HEK293 (cell line): ENCODE measurements at regions not wholly inside any gene's neighbourhood (a gene's known extent, or its start where the extent isn't known, plus 50 kb on each side); places are given as distances from the start of the nearest gene placed in this dataset.

Experiments
- CTCF ChIA-PET: fragments of 350-600 bp; formaldehyde crosslinking; extraction: SDS; loops from one replicate; lab custom pipeline; 2021; ENCODE audit warnings: antibody characterized with exemption; lab: Yijun Ruan, JAX
- POLR2A ChIA-PET: fragments of 300-600 bp; formaldehyde crosslinking; extraction: SDS; loops from one replicate; lab custom pipeline; 2020; ENCODE audit warnings: antibody characterized with exemption, inconsistent platforms; lab: Yijun Ruan, JAX
- H3K27ac ChIP-seq: fragments of 200-500 bp; sonication (Bioruptor generic); 2 replicates; pipeline ENCODE4 v1.5.1; 2014; ENCODE audit warnings: low read depth, low read length, control low read depth, inconsistent platforms; ENCODE audit errors: extremely low read depth
- H3K36me3 ChIP-seq, 2 experiments: fragments of 200-500 bp in 1 of 2; sonication (Bioruptor generic) in 1 of 2; 1 replicate in 1 of 2; 2 replicates in 1 of 2; pipeline ENCODE4 v1.5.1; 2014 to 2017; ENCODE audit warnings: inconsistent platforms in 2 of 2, low read length in 2 of 2; ENCODE audit not compliant: control insufficient read depth in 2 of 2, insufficient read depth in 1 of 2
- H3K4me1 ChIP-seq: fragments of 200-500 bp; sonication (Bioruptor generic); 2 replicates; pipeline ENCODE4 v1.5.1; 2014; ENCODE audit warnings: mild to moderate bottlenecking, low read length, inconsistent platforms; ENCODE audit not compliant: control insufficient read depth, insufficient read depth
- H3K4me3 ChIP-seq: 2 replicates; pipeline ENCODE4 v1.5.1; 2011; ENCODE audit warnings: low read depth, mild to moderate bottlenecking, control low read depth, low read length, moderate library complexity
- H3K9me3 ChIP-seq: fragments of 200-500 bp; sonication (Bioruptor generic); 2 replicates; pipeline ENCODE4 v1.5.1; 2014; ENCODE audit warnings: low read depth, low read length, inconsistent platforms; ENCODE audit not compliant: control insufficient read depth, insufficient read depth
- BCL11B ChIP-seq: fragments of 450-650 bp; formaldehyde crosslinking; IDR thresholded peaks from 2 replicates; pipeline ENCODE4 v1.5.1; 2016; ENCODE audit warnings: low read depth, missing biosample characterization, missing genetic modification characterization
- KLF8 ChIP-seq: fragments of 450-650 bp; formaldehyde crosslinking; IDR thresholded peaks from 2 replicates; pipeline ENCODE4 v1.5.1; 2016; ENCODE audit warnings: missing biosample characterization, missing genetic modification characterization
- OSR2 ChIP-seq: fragments of 450-650 bp; formaldehyde crosslinking; IDR thresholded peaks from 2 replicates; pipeline ENCODE4 v1.5.1; 2016; ENCODE audit warnings: missing biosample characterization, missing genetic modification characterization
- SCRT1 ChIP-seq: fragments of 450-650 bp; formaldehyde crosslinking; IDR thresholded peaks from 2 replicates; pipeline ENCODE4 v1.5.1; 2016; ENCODE audit warnings: missing biosample characterization, missing genetic modification characterization, borderline replicate concordance
- SP7 ChIP-seq: fragments of 450-650 bp; formaldehyde crosslinking; IDR thresholded peaks from 2 replicates; pipeline ENCODE4 v1.5.1; 2016; ENCODE audit warnings: missing biosample characterization, missing genetic modification characterization
- TSHZ1 ChIP-seq: fragments of 450-650 bp; formaldehyde crosslinking; IDR thresholded peaks from 2 replicates; pipeline ENCODE4 v1.5.1; 2016; ENCODE audit warnings: missing biosample characterization, missing genetic modification characterization, borderline replicate concordance
- ZBTB44 ChIP-seq: fragments of 450-650 bp; IDR thresholded peaks from 2 replicates; pipeline ENCODE4 v1.5.1; 2018; ENCODE audit warnings: missing biosample characterization, mild to moderate bottlenecking, missing genetic modification characterization
- ZBTB48 ChIP-seq: fragments of 450-650 bp; formaldehyde crosslinking; IDR thresholded peaks from 2 replicates; pipeline ENCODE4 v1.5.1; 2016; ENCODE audit warnings: missing biosample characterization, missing genetic modification characterization
- ZEB2 ChIP-seq: fragments of 450-650 bp; formaldehyde crosslinking; IDR thresholded peaks from 2 replicates; pipeline ENCODE4 v1.5.1; 2016; ENCODE audit warnings: missing biosample characterization, missing genetic modification characterization
- ZFP41 ChIP-seq: fragments of 450-650 bp; formaldehyde crosslinking; IDR thresholded peaks from 2 replicates; pipeline ENCODE4 v1.5.1; 2016; ENCODE audit warnings: missing biosample characterization, missing genetic modification characterization, borderline replicate concordance
- ZNF112 ChIP-seq: fragments of 450-650 bp; formaldehyde crosslinking; IDR thresholded peaks from 2 replicates; pipeline ENCODE4 v1.5.0; 2017; ENCODE audit warnings: missing biosample characterization, missing genetic modification characterization
- ZNF223 ChIP-seq: fragments of 450-650 bp; formaldehyde crosslinking; IDR thresholded peaks from 2 replicates; pipeline ENCODE4 v1.5.1; 2016; ENCODE audit warnings: missing biosample characterization, missing genetic modification characterization
- ZNF274 ChIP-seq, 2 experiments: fragments of 200-500 bp in 1 of 2; fragments of 450-650 bp in 1 of 2; sonication (Bioruptor generic) in 1 of 2; formaldehyde crosslinking in 1 of 2; IDR thresholded peaks; 2 replicates each; pipeline versions ENCODE4 v1.5.1 to v1.6.1; 2014 to 2016; ENCODE audit warnings: borderline replicate concordance in 1 of 2, inconsistent platforms in 1 of 2, low read length in 1 of 2, missing biosample characterization in 1 of 2, missing genetic modification characterization in 1 of 2
- ZNF37A ChIP-seq: fragments of 450-650 bp; IDR thresholded peaks from 2 replicates; pipeline ENCODE4 v1.5.1; 2018; ENCODE audit warnings: missing biosample characterization, missing genetic modification characterization
- ZNF391 ChIP-seq: fragments of 450-650 bp; formaldehyde crosslinking; IDR thresholded peaks from 2 replicates; pipeline ENCODE4 v1.5.1; 2016; ENCODE audit warnings: low read depth, missing biosample characterization, missing genetic modification characterization, borderline replicate concordance
- ZNF416 ChIP-seq: fragments of 450-650 bp; formaldehyde crosslinking; IDR thresholded peaks from 2 replicates; pipeline ENCODE4 v1.5.1; 2016; ENCODE audit warnings: missing biosample characterization, missing genetic modification characterization
- ZNF510 ChIP-seq: fragments of 450-650 bp; formaldehyde crosslinking; IDR thresholded peaks from 2 replicates; pipeline ENCODE4 v1.5.1; 2018; ENCODE audit warnings: mild to moderate bottlenecking, missing genetic modification characterization, missing biosample characterization; ENCODE audit not compliant: insufficient replicate concordance
- ZNF514 ChIP-seq: fragments of 450-650 bp; formaldehyde crosslinking; IDR thresholded peaks from 2 replicates; pipeline ENCODE4 v1.5.1; 2016; ENCODE audit warnings: missing biosample characterization, missing genetic modification characterization
- ZNF530 ChIP-seq: fragments of 450-650 bp; formaldehyde crosslinking; IDR thresholded peaks from 2 replicates; pipeline ENCODE4 v1.5.1; 2016; ENCODE audit warnings: low read depth, missing biosample characterization, missing genetic modification characterization
- ZNF610 ChIP-seq: fragments of 450-650 bp; formaldehyde crosslinking; IDR thresholded peaks from 2 replicates; pipeline ENCODE4 v1.5.1; 2016; ENCODE audit warnings: missing biosample characterization, missing genetic modification characterization, borderline replicate concordance
- ZNF704 ChIP-seq: fragments of 450-650 bp; formaldehyde crosslinking; IDR thresholded peaks from 2 replicates; pipeline ENCODE4 v1.5.1; 2016; ENCODE audit warnings: missing biosample characterization, missing genetic modification characterization
- ZNF707 ChIP-seq: fragments of 450-650 bp; formaldehyde crosslinking; IDR thresholded peaks from 2 replicates; pipeline ENCODE4 v1.5.1; 2016; ENCODE audit warnings: missing biosample characterization, missing genetic modification characterization
- ZNF843 ChIP-seq: fragments of 450-650 bp; formaldehyde crosslinking; IDR thresholded peaks from 2 replicates; pipeline ENCODE4 v1.5.1; 2016; ENCODE audit warnings: missing biosample characterization, missing genetic modification characterization
- ZSCAN23 ChIP-seq: fragments of 450-650 bp; formaldehyde crosslinking; IDR thresholded peaks from 2 replicates; pipeline ENCODE4 v1.5.1; 2016; ENCODE audit warnings: missing biosample characterization, missing genetic modification characterization
- ZSCAN5A ChIP-seq: fragments of 450-650 bp; formaldehyde crosslinking; IDR thresholded peaks from 2 replicates; pipeline ENCODE4 v1.5.1; 2016; ENCODE audit warnings: missing biosample characterization, missing genetic modification characterization
- TF ChIP-seq, protein P1 (sequence below): fragments of 450-650 bp; formaldehyde crosslinking; IDR thresholded peaks from 2 replicates; pipeline ENCODE4 v1.5.1; 2016; ENCODE audit warnings: missing biosample characterization, missing genetic modification characterization

GRCh38 chr13:72004784-72005374 is 137.9 kb upstream of the DACH1 start:
- ChIA-PET CTCF (no interaction called here), POLR2A (no interaction called here)
- H3K9me3 ChIP-seq = no peaks in the 10 kb centered on the region
- no peak overlapping the region for H3K4me3 ChIP-seq
- no peaks in the 10 kb centered on the region for H3K4me1 ChIP-seq
- TF ChIP-seq ZNF843 (no peak), ZSCAN23 (tag by site-specific recombination) (no peak), ZNF530 (no peak), ZNF707 (tag by site-specific recombination) (no peak), ZNF510 (tag by site-specific recombination) (no peak), KLF8 (tag by site-specific recombination) (no peak), ZNF37A (tag by site-specific recombination) (no peak), OSR2 (tag by site-specific recombination) (no peak), ZNF416 (tag by site-specific recombination) (no peak), ZNF223 (tag by site-specific recombination) (no peak), ZNF391 (tag by site-specific recombination) (no peak), BCL11B (tag by site-specific recombination) (no peak), SP7 (tag by site-specific recombination) (no peak), ZNF514 (tag by site-specific recombination) (no peak), TSHZ1 (tag by site-specific recombination) (no peak)
- TF ChIP-seq, all 188 proteins: peak for 0
- Histone ChIP-seq H3K36me3 (no peaks in the 10 kb centered on the region), H3K27ac (no peak overlapping the region)

DNA sequence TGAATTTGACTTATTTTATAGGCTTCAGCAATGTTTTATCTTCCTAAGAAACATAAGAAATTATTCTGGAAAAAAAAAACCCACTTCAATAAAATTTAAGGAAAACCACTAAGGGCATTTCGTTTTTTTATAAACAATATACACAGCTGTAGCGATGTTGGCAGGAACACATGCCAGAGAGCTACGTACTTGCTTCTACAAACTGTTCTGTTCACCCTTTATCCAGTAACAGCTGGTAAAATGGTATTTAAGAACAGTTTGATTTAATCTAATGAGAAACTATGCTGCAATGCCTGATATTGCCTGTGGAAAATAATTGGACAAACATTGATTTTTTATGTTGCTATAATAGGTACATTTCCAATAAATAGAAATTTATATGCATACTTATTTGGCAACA is 137.2 kb upstream of the DACH1 start:
- no peak overlapping the region for H3K27ac ChIP-seq
- ChIA-PET POLR2A (no interaction called here), CTCF (no interaction called here)
- no peaks in the 10 kb centered on the region for H3K9me3 ChIP-seq
- H3K4me3 ChIP-seq = no peak overlapping the region
- no peaks in the 10 kb centered on the region for H3K36me3 ChIP-seq
- H3K4me1 ChIP-seq = no peaks in the 10 kb centered on the region
- TF ChIP-seq ZBTB44 (no peak), ZNF274 (IDR thresholded peaks at IDR 0.05; ENCODE audit: low read length) (no peak), ZNF274 (tag by site-specific recombination; IDR thresholded peaks at IDR 0.05; ENCODE audit: borderline replicate concordance) (no peak), ZSCAN5A (tag by site-specific recombination) (no peak), ZEB2 (tag by site-specific recombination) (no peak), ZNF704 (tag by site-specific recombination) (no peak), SCRT1 (tag by site-specific recombination) (no peak), ZNF112 (tag by site-specific recombination) (no peak), ZBTB48 (tag by site-specific recombination) (no peak), ZNF610 (tag by site-specific recombination) (no peak), ZFP41 (tag by site-specific recombination) (no peak)
- TF ChIP-seq, protein P1, sequence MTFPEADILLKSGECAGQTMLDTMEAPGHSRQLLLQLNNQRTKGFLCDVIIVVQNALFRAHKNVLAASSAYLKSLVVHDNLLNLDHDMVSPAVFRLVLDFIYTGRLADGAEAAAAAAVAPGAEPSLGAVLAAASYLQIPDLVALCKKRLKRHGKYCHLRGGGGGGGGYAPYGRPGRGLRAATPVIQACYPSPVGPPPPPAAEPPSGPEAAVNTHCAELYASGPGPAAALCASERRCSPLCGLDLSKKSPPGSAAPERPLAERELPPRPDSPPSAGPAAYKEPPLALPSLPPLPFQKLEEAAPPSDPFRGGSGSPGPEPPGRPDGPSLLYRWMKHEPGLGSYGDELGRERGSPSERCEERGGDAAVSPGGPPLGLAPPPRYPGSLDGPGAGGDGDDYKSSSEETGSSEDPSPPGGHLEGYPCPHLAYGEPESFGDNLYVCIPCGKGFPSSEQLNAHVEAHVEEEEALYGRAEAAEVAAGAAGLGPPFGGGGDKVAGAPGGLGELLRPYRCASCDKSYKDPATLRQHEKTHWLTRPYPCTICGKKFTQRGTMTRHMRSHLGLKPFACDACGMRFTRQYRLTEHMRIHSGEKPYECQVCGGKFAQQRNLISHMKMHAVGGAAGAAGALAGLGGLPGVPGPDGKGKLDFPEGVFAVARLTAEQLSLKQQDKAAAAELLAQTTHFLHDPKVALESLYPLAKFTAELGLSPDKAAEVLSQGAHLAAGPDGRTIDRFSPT (tag by site-specific recombination) = no peak
